ENCODE measurements at regions not wholly inside any gene's neighbourhood (a gene's known extent, or its start where the extent isn't known, plus 50 kb on each side); places are given as distances from the start of the nearest gene placed in this dataset.

DNA sequence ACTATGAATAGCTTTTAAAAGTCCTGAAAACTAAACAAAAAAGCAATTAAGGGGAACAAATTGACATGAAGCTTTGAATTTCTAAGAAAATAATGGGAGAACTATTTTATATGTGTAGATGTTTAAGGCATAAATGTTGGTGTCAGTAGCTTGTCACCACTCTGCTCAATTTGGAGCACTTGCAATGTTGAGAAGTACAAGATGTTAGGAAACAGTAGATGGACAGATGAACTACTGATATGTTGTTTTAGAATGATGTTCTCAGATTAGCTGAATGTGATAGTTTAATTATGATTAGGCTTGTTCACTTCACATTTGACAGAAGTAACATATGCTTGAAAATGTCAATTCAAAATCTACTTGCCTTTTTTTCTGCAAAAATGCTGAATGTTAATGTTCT is 525.7 kb upstream of the IGFBP7 start:
- H3K9me2 ChIP-seq (ENCODE audit: insufficient read depth, low read length): no peaks in the 10 kb centered on the region

DNA sequence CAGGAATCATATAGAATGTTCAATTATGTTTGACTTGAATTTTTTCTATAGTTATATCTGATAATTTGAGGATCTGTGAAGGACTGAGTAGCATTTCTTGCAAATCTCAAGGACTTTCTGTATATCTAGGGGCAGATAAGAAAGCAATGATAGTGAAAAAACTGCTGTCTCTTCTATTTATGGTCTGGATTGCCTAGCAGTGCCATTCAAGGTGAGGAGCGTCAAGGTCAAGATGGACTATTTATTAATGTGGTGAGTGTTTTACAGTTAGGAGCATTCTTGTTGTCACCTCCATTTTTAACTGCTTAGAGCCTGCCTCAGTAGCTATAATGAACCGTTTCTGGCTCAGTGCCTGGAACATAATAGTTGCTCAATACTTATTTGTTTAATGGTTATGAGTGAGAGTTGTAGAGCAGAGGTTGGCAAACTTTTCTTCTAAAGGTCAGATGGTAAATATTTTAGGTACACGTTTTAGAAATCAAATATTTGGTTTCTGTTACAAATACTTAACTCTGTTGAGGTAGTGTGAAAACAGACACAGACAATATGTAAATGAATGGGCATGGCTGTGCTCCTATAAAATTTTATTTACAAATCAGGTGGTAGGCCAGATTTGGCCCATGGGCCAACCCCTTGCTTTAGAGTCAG is 523.2 kb upstream of the IGFBP7 start:
- Histone ChIP-seq H3K36me3 (ENCODE audit: insufficient read depth, low read length) (no peaks in the 10 kb centered on the region), H3K4me2 (ENCODE audit: low read length) (no peak overlapping the region), H3K27me3 (ENCODE audit: insufficient read depth, low read depth, low read length) (no peaks in the 10 kb centered on the region), H3K27ac (ENCODE audit: low read length) (no peak overlapping the region), H3K4me3 (ENCODE audit: low read length) (no peak overlapping the region), H3K9me2 (ENCODE audit: insufficient read depth, low read length) (no peaks in the 10 kb centered on the region), H4K20me1 (ENCODE audit: insufficient read depth) (no peaks in the 10 kb centered on the region), H3K79me2 (replicated peaks; ENCODE audit: insufficient read depth, low read length) (no peaks in the 10 kb centered on the region), H2AFZ (ENCODE audit: low read depth, low read length) (no peak overlapping the region), H3K9ac (ENCODE audit: low read length) (no peak overlapping the region), H3K9me3 (ENCODE audit: low read length) (no peaks in the 10 kb centered on the region), H3F3A (ENCODE audit: insufficient read depth, low read length, poor library complexity, severe bottlenecking) (no peaks in the 10 kb centered on the region)
- TF ChIP-seq MXI1 (conservative IDR thresholded peaks at IDR 0.05; ENCODE audit: poor library complexity, severe bottlenecking): no peak
- TF ChIP-seq, protein P1, sequence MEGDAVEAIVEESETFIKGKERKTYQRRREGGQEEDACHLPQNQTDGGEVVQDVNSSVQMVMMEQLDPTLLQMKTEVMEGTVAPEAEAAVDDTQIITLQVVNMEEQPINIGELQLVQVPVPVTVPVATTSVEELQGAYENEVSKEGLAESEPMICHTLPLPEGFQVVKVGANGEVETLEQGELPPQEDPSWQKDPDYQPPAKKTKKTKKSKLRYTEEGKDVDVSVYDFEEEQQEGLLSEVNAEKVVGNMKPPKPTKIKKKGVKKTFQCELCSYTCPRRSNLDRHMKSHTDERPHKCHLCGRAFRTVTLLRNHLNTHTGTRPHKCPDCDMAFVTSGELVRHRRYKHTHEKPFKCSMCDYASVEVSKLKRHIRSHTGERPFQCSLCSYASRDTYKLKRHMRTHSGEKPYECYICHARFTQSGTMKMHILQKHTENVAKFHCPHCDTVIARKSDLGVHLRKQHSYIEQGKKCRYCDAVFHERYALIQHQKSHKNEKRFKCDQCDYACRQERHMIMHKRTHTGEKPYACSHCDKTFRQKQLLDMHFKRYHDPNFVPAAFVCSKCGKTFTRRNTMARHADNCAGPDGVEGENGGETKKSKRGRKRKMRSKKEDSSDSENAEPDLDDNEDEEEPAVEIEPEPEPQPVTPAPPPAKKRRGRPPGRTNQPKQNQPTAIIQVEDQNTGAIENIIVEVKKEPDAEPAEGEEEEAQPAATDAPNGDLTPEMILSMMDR (IDR thresholded peaks at IDR 0.05; ENCODE audit: poor library complexity, severe bottlenecking): no peak
- no peak for TF ChIP-seq RAD21 (conservative IDR thresholded peaks at IDR 0.05)
- TF ChIP-seq EZH2 (IDR thresholded peaks at IDR 0.05; ENCODE audit: borderline replicate concordance, insufficient read depth, low read length, poor library complexity, severe bottlenecking): no peak
- no peak for TF ChIP-seq SMC3 (conservative IDR thresholded peaks at IDR 0.05; ENCODE audit: poor library complexity)
- TF ChIP-seq REST (IDR thresholded peaks at IDR 0.05; ENCODE audit: borderline replicate concordance): no peak
- TF ChIP-seq TAF1 (IDR thresholded peaks at IDR 0.05; ENCODE audit: low read depth): no peak
- TF ChIP-seq POLR2AphosphoS5 (IDR thresholded peaks at IDR 0.05): no peak

More for the DNA sequence above, 525.7 kb upstream of the IGFBP7 start:
- H3K4me3 ChIP-seq (ENCODE audit: low read length): no peak overlapping the region
- no peaks in the 10 kb centered on the region for H3K79me2 ChIP-seq (replicated peaks; ENCODE audit: insufficient read depth, low read length)
- no peaks in the 10 kb centered on the region for H3K27me3 ChIP-seq (ENCODE audit: insufficient read depth, low read depth, low read length)
- H3K9ac ChIP-seq (ENCODE audit: low read length): no peak overlapping the region
- no peak overlapping the region for H3K4me2 ChIP-seq (ENCODE audit: low read length)
- H2AFZ ChIP-seq (ENCODE audit: low read depth, low read length): no peak overlapping the region
- no peaks in the 10 kb centered on the region for H3K36me3 ChIP-seq (ENCODE audit: insufficient read depth, low read length)
- H3F3A ChIP-seq (ENCODE audit: insufficient read depth, low read length, poor library complexity, severe bottlenecking): no peaks in the 10 kb centered on the region
- H3K27ac ChIP-seq (ENCODE audit: low read length): no peak overlapping the region
- no peaks in the 10 kb centered on the region for H4K20me1 ChIP-seq (ENCODE audit: insufficient read depth)
- H3K9me3 ChIP-seq (ENCODE audit: low read length): no peaks in the 10 kb centered on the region
- TF ChIP-seq TAF1 (IDR thresholded peaks at IDR 0.05; ENCODE audit: low read depth): no peak
- TF ChIP-seq EP300 (conservative IDR thresholded peaks at IDR 0.05; ENCODE audit: poor library complexity, severe bottlenecking): peak; percentile 95
- TF ChIP-seq EZH2 (IDR thresholded peaks at IDR 0.05; ENCODE audit: borderline replicate concordance, insufficient read depth, low read length, poor library complexity, severe bottlenecking): no peak
- TF ChIP-seq SMC3 (conservative IDR thresholded peaks at IDR 0.05; ENCODE audit: poor library complexity): no peak
- peak; percentile 94 for TF ChIP-seq POLR2AphosphoS5 (IDR thresholded peaks at IDR 0.05)
- no peak for TF ChIP-seq REST (IDR thresholded peaks at IDR 0.05; ENCODE audit: borderline replicate concordance)
